Mammary epithelial cell (primary cell): ENCODE measurements at regions not wholly inside any gene's neighbourhood (a gene's known extent, or its start where the extent isn't known, plus 50 kb on each side); places are given as distances from the start of the nearest gene placed in this dataset.

Experiments used
- CTCF ChIP-seq, 2 donors: IDR thresholded peaks in 1 of 2; conservative IDR thresholded peaks in 1 of 2; 2 replicates each; pipeline ENCODE4 v1.5.1; 2011 to 2012; ENCODE audit warnings: inconsistent platforms in 2 of 2, low read length in 2 of 2, mild to moderate bottlenecking in 2 of 2, control low read depth in 1 of 2, low read depth in 1 of 2; ENCODE audit not compliant: insufficient read depth in 1 of 2; ENCODE audit errors: extremely low read depth in 1 of 2
- EZH2 ChIP-seq: IDR thresholded peaks from 2 replicates; pipeline ENCODE4 v1.6.1; 2012; ENCODE audit warnings: low read length, inconsistent platforms, borderline replicate concordance

DNA sequence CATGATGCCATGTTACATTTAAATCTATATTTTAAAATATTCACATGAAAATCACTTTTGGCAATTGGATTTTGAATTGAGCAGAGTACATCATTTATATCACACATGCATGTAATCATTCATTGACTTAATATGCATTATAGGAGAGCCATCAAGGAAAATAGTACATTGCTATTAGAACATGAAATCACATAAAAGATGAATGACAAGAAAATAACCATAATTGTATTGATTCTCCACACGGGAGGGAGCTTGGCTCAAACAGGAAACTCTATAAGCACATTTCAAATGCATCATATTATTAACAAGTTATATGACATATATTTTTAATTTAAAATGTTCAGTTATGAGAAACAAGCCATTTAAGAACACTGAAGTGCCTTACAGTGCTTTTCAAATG, 208.6 kb upstream of the PRR20A start:
- no peak for TF ChIP-seq CTCF (conservative IDR thresholded peaks at IDR 0.05 in 1 of 2, IDR thresholded peaks at IDR 0.05 in 1 of 2; ENCODE audit: extremely low read depth in 1 of 2, insufficient read depth in 1 of 2, low read depth in 1 of 2, low read length in 2 of 2)
- TF ChIP-seq EZH2 = no peak
